Transverse colon (tissue), 4 donors: ENCODE measurements at regions not wholly inside any gene's neighbourhood (a gene's known extent, or its start where the extent isn't known, plus 50 kb on each side); places are given as distances from the start of the nearest gene placed in this dataset.

ENCODE experiments used
- CTCF ChIP-seq, 5 experiments: fragments of 200-600 bp in 3 of 5; fragments of 450-650 bp in 2 of 5; sonication (generic) in 3 of 5; IDR thresholded peaks; 1 replicate in 2 of 5; 2 replicates in 3 of 5; pipeline ENCODE4 v1.5.1; 2016 to 2017; ENCODE audit warnings: antibody characterized with exemption in 5 of 5, inconsistent platforms in 3 of 5, mild to moderate bottlenecking in 2 of 5, moderate library complexity in 1 of 5
- EP300 ChIP-seq: sonication (generic); formaldehyde crosslinking; IDR thresholded peaks from one replicate; pipeline ENCODE4 v1.6.1; 2017; ENCODE audit warnings: antibody characterized with exemption, low read depth
- POLR2A ChIP-seq: fragments of 450-650 bp; IDR thresholded peaks from one replicate; pipeline ENCODE4 v1.6.1; 2016; ENCODE audit warnings: antibody characterized with exemption, mild to moderate bottlenecking, moderate library complexity
- POLR2AphosphoS5 ChIP-seq, 3 donors: sonication (generic); formaldehyde crosslinking; IDR thresholded peaks; one replicate each; pipeline ENCODE4 v1.6.1; 2016; ENCODE audit warnings: antibody characterized with exemption in 3 of 3

GRCh38 chr6:11368264-11368663 lies 135.8 kb upstream of the NEDD9 start:
- no peak for TF ChIP-seq CTCF (IDR thresholded peaks at IDR 0.05)
- TF ChIP-seq POLR2A: no peak
- no peak for TF ChIP-seq POLR2AphosphoS5 (IDR thresholded peaks at IDR 0.05)
- TF ChIP-seq EP300: no peak
